H9 (cell line): ENCODE measurements at regions not wholly inside any gene's neighbourhood (a gene's known extent, or its start where the extent isn't known, plus 50 kb on each side); places are given as distances from the start of the nearest gene placed in this dataset.

ENCODE experiments used
- DNase-seq: peaks from one replicate; pipeline ENCODE4 v3.0.0-alpha.2; 2017
- H2AFZ ChIP-seq: one replicate; pipeline ENCODE4 v1.6.1; 2013; ENCODE audit warnings: mild to moderate bottlenecking, low read length, control low read depth, moderate library complexity
- H2AK5ac ChIP-seq: 2 replicates; pipeline ENCODE4 v1.6.1; 2013; ENCODE audit warnings: low read length, control low read depth, mixed read lengths; ENCODE audit not compliant: insufficient read length
- H2BK120ac ChIP-seq: one replicate; pipeline ENCODE4 v1.6.1; 2013; ENCODE audit warnings: low read depth, mild to moderate bottlenecking, low read length, control low read depth, inconsistent platforms; ENCODE audit not compliant: poor library complexity, severe bottlenecking
- H2BK12ac ChIP-seq: 2 replicates; pipeline ENCODE4 v1.6.1; 2013; ENCODE audit warnings: low read length, control low read depth, mixed read lengths, low read depth; ENCODE audit not compliant: insufficient read length
- H2BK15ac ChIP-seq: 2 replicates; pipeline ENCODE4 v1.6.1; 2013; ENCODE audit warnings: low read depth, low read length, control low read depth
- H2BK20ac ChIP-seq: one replicate; pipeline ENCODE4 v1.6.1; 2013; ENCODE audit warnings: low read depth, mild to moderate bottlenecking, low read length, control low read depth, inconsistent platforms; ENCODE audit not compliant: poor library complexity, severe bottlenecking
- H2BK5ac ChIP-seq: 2 replicates; pipeline ENCODE4 v1.6.1; 2013; ENCODE audit warnings: low read length, control low read depth, mixed read lengths; ENCODE audit not compliant: insufficient read length
- H3K14ac ChIP-seq: 2 replicates; pipeline ENCODE4 v1.6.1; 2013; ENCODE audit warnings: low read length, control low read depth; ENCODE audit not compliant: insufficient read depth
- H3K18ac ChIP-seq: 2 replicates; pipeline ENCODE4 v1.6.1; 2013; ENCODE audit warnings: low read depth, mild to moderate bottlenecking, mixed read lengths, low read length, control low read depth; ENCODE audit not compliant: insufficient read length
- H3K23ac ChIP-seq: 2 replicates; pipeline ENCODE4 v1.6.1; 2013; ENCODE audit warnings: low read length, control low read depth, mixed read lengths, low read depth; ENCODE audit not compliant: insufficient read length
- H3K23me2 ChIP-seq: 2 replicates; pipeline ENCODE4 v1.6.1; 2013; ENCODE audit warnings: low read depth, mild to moderate bottlenecking, mixed read lengths, low read length, control low read depth; ENCODE audit not compliant: insufficient read length, poor library complexity, severe bottlenecking
- H3K27ac ChIP-seq: 2 replicates; pipeline ENCODE4 v1.5.1; 2013; ENCODE audit warnings: low read length, control low read depth, mixed read lengths, low read depth; ENCODE audit not compliant: insufficient read length
- H3K27me3 ChIP-seq: 2 replicates; pipeline ENCODE4 v1.6.1; 2013; ENCODE audit warnings: low read length, control low read depth, inconsistent platforms; ENCODE audit not compliant: insufficient read depth
- H3K4ac ChIP-seq: 2 replicates; pipeline ENCODE4 v1.6.1; 2013; ENCODE audit warnings: low read depth, mild to moderate bottlenecking, control low read depth, inconsistent platforms, low read length, moderate library complexity
- H3K4me1 ChIP-seq: 2 replicates; pipeline ENCODE4 v1.6.1; 2013; ENCODE audit warnings: low read length, control low read depth, inconsistent platforms; ENCODE audit not compliant: insufficient read depth
- H3K4me2 ChIP-seq: 2 replicates; pipeline ENCODE4 v1.6.1; 2013; ENCODE audit warnings: low read length, control low read depth, mixed read lengths; ENCODE audit not compliant: insufficient read length, insufficient read depth
- H3K56ac ChIP-seq: 2 replicates; pipeline ENCODE4 v1.6.1; 2013; ENCODE audit warnings: low read depth, mild to moderate bottlenecking, mixed read lengths, low read length, control low read depth; ENCODE audit not compliant: insufficient read length
- H3K79me1 ChIP-seq: 2 replicates; pipeline ENCODE4 v1.6.1; 2013; ENCODE audit warnings: low read depth, mild to moderate bottlenecking, moderate library complexity, low read length, control low read depth, inconsistent platforms; ENCODE audit not compliant: insufficient read depth, poor library complexity, severe bottlenecking
- H3K79me2 ChIP-seq: 2 replicates; pipeline ENCODE4 v1.6.1; 2013; ENCODE audit warnings: low read length, control low read depth, inconsistent platforms; ENCODE audit not compliant: insufficient read depth
- H3K9ac ChIP-seq: 2 replicates; pipeline ENCODE4 v1.6.1; 2013; ENCODE audit warnings: low read length, control low read depth, mixed read lengths; ENCODE audit not compliant: insufficient read length; ENCODE audit errors: extremely low read depth
- H3K9me3 ChIP-seq: one replicate; pipeline ENCODE4 v1.6.1; 2013; ENCODE audit warnings: low read depth, low read length, inconsistent platforms; ENCODE audit not compliant: control insufficient read depth
- H3T11ph ChIP-seq: one replicate; pipeline ENCODE4 v1.6.1; 2013; ENCODE audit warnings: mild to moderate bottlenecking, low read length, control low read depth, inconsistent platforms
- H4K20me1 ChIP-seq: one replicate; pipeline ENCODE4 v1.6.1; 2013; ENCODE audit not compliant: control insufficient read depth, insufficient read length, insufficient read depth
- H4K5ac ChIP-seq: 2 replicates; pipeline ENCODE4 v1.6.1; 2013; ENCODE audit warnings: low read depth, mild to moderate bottlenecking, mixed read lengths, low read length, control low read depth; ENCODE audit not compliant: insufficient read length
- H4K8ac ChIP-seq: replicated peaks from 2 replicates; pipeline ENCODE4 v1.6.1; 2013; ENCODE audit warnings: low read length, control low read depth, mixed read lengths, low read depth; ENCODE audit not compliant: insufficient read length
- H4K91ac ChIP-seq: 2 replicates; pipeline ENCODE4 v1.6.1; 2013; ENCODE audit warnings: low read depth, mild to moderate bottlenecking, moderate library complexity, mixed read lengths, low read length, control low read depth; ENCODE audit not compliant: insufficient read length
- H3K27ac Mint-ChIP-seq, 3 experiments: 2 replicates in 2 of 3; 3 replicates in 1 of 3; pipeline ENCODE4 v1.8.0; 2020 to 2021; ENCODE audit warnings: mixed read lengths in 3 of 3, mild to moderate bottlenecking in 1 of 3, moderate library complexity in 1 of 3
- H3K27me3 Mint-ChIP-seq: 2 replicates; pipeline ENCODE4 v1.8.0; 2021; ENCODE audit warnings: low read depth, mild to moderate bottlenecking, moderate library complexity, mixed read lengths
- H3K36me3 Mint-ChIP-seq, 3 experiments: 2 replicates in 2 of 3; 3 replicates in 1 of 3; pipeline ENCODE4 v1.8.0; 2020 to 2021; ENCODE audit warnings: low read depth in 3 of 3, mixed read lengths in 3 of 3; ENCODE audit not compliant: insufficient read depth in 1 of 3
- H3K4me1 Mint-ChIP-seq, 2 experiments: 2 replicates each; pipeline ENCODE4 v1.8.0; 2020; ENCODE audit warnings: mixed read lengths in 2 of 2
- H3K4me3 Mint-ChIP-seq, 2 experiments: 2 replicates in 1 of 2; 3 replicates in 1 of 2; pipeline ENCODE4 v1.8.0; 2020 to 2021; ENCODE audit warnings: mild to moderate bottlenecking in 2 of 2, mixed read lengths in 2 of 2, moderate library complexity in 1 of 2
- H3K9me3 Mint-ChIP-seq, 2 experiments: 2 replicates in 1 of 2; 3 replicates in 1 of 2; pipeline ENCODE4 v1.8.0; 2020; ENCODE audit warnings: mild to moderate bottlenecking in 2 of 2, mixed read lengths in 2 of 2, moderate library complexity in 1 of 2
- WGBS: extraction: QIAGEN DNeasy Blood & Tissue Kit; methylation state at CpG from one replicate; pipeline ENCODE4 v1.1.7; 2013; ENCODE audit warnings: missing lambda C conversion rate, low lambda C conversion rate, mixed read lengths; ENCODE audit not compliant: insufficient read length; ENCODE audit errors: extremely low coverage; 5-methylcytosine and 5-hydroxymethylcytosine counted together
- TF ChIP-seq, protein P1 (sequence below): fragments of 200-600 bp; sonication (generic); conservative IDR thresholded peaks from 3 replicates; pipeline ENCODE4 v1.8.0; 2021; ENCODE audit warnings: antibody characterized with exemption, mild to moderate bottlenecking

DNA sequence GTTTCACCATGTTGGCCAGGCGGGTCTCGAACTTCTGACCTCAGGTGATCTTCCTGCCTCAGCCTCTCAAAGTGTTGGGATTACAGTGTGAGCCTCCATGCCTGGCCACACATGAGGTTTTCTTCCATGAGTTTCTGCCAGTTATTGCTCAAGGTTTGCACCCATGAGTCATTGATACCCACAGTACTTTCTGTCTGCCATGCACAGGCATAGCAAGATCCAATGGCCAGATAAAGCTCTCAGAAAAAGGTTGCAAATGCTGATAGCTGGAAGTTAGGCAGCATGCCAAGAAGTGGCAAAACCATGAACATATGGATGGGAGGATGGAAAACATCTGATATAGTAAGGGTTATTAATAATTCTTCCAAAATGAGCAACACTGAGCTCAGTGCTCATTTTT, 298.7 kb upstream of the NRG3 start:
- peaks cover 1% of the 10 kb centered on the region; the same call in 1 of the 2 replicates for H3K27me3 Mint-ChIP-seq
- H3K4me2 ChIP-seq: no peak overlapping the region
- no peak overlapping the region for H3K4ac ChIP-seq
- H3K27ac Mint-ChIP-seq: no peak overlapping the region
- H3K14ac ChIP-seq: no peak overlapping the region
- H3K56ac ChIP-seq: no peak overlapping the region
- no peak overlapping the region for H2BK15ac ChIP-seq
- H3K36me3 Mint-ChIP-seq: peaks cover 4 to 5% (median 4%) of the 10 kb centered on the region in 3 experiments; a peak in 6 of 7 replicates
- no peak overlapping the region for H3K4me3 Mint-ChIP-seq
- no peak overlapping the region for H3K9ac ChIP-seq
- no peak overlapping the region for H3K27ac ChIP-seq
- no peaks in the 10 kb centered on the region for H3K27me3 ChIP-seq
- no peak overlapping the region for H2AK5ac ChIP-seq
- H3K4me1 ChIP-seq: no peaks in the 10 kb centered on the region
- H3K23ac ChIP-seq: no peak overlapping the region
- H2BK12ac ChIP-seq: no peak overlapping the region
- H2AFZ ChIP-seq: no peak overlapping the region
- no peak overlapping the region for H3T11ph ChIP-seq
- no peaks in the 10 kb centered on the region for H3K79me2 ChIP-seq
- H3K4me1 Mint-ChIP-seq: no peaks in the 10 kb centered on the region
- H2BK20ac ChIP-seq: no peak overlapping the region
- no peaks in the 10 kb centered on the region for H4K20me1 ChIP-seq
- no peak overlapping the region for H4K5ac ChIP-seq
- no peak overlapping the region for H2BK5ac ChIP-seq
- peaks cover 15 to 20% of the 10 kb centered on the region in 2 experiments for H3K9me3 Mint-ChIP-seq
- TF ChIP-seq, protein P1, sequence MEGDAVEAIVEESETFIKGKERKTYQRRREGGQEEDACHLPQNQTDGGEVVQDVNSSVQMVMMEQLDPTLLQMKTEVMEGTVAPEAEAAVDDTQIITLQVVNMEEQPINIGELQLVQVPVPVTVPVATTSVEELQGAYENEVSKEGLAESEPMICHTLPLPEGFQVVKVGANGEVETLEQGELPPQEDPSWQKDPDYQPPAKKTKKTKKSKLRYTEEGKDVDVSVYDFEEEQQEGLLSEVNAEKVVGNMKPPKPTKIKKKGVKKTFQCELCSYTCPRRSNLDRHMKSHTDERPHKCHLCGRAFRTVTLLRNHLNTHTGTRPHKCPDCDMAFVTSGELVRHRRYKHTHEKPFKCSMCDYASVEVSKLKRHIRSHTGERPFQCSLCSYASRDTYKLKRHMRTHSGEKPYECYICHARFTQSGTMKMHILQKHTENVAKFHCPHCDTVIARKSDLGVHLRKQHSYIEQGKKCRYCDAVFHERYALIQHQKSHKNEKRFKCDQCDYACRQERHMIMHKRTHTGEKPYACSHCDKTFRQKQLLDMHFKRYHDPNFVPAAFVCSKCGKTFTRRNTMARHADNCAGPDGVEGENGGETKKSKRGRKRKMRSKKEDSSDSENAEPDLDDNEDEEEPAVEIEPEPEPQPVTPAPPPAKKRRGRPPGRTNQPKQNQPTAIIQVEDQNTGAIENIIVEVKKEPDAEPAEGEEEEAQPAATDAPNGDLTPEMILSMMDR: no peak
- no peak overlapping the region for H4K8ac ChIP-seq
- no peaks in the 10 kb centered on the region for H3K79me1 ChIP-seq
- DNase-seq: no peak
- H2BK120ac ChIP-seq: no peak overlapping the region
- no peak overlapping the region for H3K18ac ChIP-seq
- WGBS: no CpG with 5 or more reads among the region's 2 CpGs
- H4K91ac ChIP-seq: no peak overlapping the region
- H3K23me2 ChIP-seq: no peaks in the 10 kb centered on the region
- H3K9me3 ChIP-seq: no peaks in the 10 kb centered on the region
